HG03066 (cell line): ENCODE measurements at regions not wholly inside any gene's neighbourhood (a gene's known extent, or its start where the extent isn't known, plus 50 kb on each side); places are given as distances from the start of the nearest gene placed in this dataset.
"Not testable (repeated sequence)": the region's sequence is repeated elsewhere in the genome, so short reads cannot be mapped to it uniquely, and the experiment has no call there.

ENCODE experiments used
- ATAC-seq: cut with Tn5 transposase; IDR thresholded peaks from one replicate; pipeline ENCODE4 v1.9.1; 2021; ENCODE audit warnings: low read depth; ENCODE audit not compliant: unreplicated experiment

DNA sequence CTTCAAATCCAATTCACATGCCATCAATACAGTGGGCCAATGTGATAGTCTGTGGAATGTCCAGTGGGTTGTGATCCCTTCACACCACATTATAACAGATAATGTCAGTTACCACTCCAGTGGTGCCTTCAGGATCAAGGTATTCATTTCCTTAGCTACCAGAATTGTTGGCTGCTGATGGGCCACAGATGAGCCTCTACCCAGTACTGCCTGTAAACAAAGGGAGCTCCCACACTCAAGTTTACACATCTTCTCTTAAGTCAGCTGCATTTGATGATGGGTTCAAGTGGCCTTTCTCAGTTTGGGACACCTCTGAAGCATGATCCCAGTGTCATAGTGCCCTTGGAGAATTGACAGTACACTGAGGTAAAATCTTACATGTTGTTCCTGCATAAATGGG is 477.0 kb upstream of the CD180 start:
- no peak for ATAC-seq

DNA sequence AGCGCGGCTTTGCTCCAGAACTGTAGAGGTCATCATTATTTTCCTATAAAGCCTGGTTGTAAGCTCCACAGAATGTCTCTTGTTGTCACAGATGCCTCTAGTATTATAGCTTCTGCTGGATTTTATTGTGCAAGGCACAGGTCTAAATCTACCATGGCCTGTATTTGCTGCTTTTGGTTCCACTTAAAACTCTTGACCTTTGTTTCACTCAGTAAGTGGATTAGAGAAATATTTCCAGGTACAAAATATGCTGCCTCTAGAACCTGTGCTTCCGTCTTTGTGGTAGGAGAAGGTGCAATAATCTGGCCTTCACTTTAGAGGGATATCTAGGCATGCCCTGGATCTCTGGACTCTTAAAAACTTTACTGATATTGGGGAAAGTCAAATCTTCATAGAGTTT is 476.6 kb upstream of the CD180 start:
- no peak for ATAC-seq

DNA sequence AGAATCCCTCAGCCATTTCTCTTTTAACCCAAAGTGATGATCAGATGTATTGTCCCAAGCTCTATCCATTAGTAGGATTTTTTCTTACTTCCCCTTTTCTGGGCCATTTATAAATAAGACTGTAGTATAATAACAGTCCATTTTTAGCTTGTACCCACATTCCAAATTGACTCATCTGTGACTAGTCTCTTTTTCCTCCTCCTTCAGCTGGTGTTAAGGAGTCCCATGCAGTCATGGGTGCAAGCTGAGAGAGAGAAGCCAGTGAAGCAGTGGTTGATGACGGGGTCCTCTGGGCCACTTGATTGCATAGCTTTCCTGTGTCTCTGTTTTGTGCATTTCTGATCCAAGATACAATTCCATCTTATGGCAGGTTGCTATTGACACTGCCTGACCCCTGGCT is 476.0 kb upstream of the CD180 start:
- no peak for ATAC-seq

DNA sequence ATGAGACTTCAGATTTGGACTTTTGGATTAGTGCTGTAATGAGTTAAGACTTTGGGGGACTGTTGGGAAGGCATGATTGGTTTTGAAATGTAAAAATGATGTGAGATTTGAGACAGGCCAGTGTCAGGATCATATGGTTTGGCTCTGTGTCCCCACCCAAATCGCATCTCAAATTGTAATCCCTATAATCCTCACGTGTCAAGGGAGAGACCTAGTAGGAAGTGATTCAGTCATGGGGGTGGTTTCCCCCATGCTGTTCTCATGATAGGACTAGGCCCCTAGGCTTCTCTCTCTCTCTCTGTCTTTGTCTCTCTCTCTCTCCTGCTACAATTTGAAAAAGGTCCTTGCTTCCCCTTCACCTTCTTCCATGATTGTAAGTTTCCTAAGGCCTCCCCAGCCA is 473.3 kb upstream of the CD180 start:
- ATAC-seq = no peak

DNA sequence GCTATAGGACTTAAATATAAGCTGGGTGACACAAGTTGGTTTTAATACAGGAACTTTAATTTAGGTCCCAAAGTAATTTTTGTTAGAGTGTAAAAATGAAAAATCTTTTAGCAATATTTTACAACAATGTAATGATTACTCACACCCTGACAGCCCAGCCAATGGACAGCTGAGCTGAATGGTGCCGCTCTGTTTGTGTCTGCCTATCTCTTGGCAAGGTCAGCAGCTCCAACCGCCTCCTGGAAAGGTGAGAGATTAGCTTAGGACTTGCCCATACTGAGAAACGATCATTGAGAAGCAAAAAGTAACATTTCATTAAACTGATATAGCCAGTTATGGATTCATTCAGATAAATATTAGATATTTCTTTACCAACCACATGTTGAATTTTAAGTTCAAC is 463.6 kb upstream of the CD180 start:
- no peak for ATAC-seq

DNA sequence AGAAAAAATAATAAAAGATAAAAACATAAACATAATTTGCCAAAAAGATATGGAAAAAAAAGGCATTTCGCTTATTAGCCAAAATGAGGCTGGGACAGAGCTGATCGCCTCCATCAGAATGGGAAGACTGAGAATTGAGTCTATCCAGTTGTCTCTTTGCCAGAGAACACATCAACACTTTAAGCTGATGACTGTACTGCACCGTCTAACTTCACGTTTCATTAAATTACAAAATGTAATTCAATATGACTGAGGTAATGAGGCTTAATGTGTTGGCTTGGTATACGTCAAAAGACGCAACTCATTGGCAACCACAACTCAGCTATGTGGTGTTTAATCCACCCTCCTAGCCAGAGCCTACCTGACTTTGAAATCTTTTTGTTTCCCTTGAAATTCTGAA is 462.7 kb upstream of the CD180 start:
- no peak for ATAC-seq

DNA sequence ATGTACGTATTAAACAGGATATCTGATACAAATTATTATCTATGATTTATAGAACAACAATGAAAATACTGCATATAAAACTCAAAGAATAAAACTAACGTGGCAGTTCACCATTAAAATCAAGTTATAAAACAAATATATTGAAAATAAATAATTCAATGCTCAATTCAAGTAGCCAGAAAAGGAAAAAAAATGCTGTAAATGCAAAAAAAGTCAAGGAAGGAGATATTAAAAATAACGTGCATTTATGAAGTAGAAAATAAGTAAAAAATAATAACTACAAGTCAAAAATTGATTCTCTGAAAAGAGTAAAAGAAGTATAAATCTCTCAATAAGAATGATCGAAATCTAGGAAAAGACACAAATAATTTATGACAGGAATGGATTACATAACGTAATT is 460.5 kb upstream of the CD180 start:
- no peak for ATAC-seq

DNA sequence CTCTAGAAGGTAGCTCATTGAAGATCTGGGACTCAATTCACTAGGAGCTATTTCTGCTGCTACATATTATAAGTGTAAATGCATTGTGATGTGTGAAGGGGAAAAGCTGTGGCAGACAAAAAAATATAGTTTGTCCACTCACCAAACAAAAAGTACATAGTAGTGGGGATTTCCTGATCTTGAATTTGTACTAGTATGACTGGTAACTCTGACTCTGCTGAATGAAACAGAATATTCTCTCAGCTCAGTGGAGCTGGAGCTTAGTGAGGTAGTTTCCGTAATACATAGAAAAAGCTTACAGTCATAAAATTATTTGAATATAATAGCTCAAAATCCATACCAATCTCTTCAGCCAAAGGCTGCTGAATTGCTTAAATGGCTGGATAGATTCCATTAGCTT is 455.6 kb upstream of the CD180 start:
- ATAC-seq = no peak

DNA sequence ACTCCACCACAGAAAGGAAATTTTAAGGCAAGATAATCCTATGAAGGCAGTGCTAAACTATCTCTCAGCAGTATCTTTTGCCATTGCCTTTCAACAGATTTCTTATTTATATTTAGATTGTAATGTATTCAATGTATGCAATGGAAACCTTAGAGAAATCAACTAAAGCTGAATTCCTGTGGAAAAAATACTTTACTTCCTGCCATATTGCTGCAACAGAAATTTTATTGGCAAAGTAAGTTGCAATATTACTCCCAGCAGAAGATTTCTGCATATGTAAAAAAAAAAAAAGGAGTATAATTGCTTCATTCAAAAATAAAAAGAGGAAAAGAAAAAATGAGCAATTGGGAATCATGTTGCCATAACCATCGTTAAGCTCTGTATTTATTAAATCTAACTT is 454.6 kb upstream of the CD180 start:
- ATAC-seq = no peak

DNA sequence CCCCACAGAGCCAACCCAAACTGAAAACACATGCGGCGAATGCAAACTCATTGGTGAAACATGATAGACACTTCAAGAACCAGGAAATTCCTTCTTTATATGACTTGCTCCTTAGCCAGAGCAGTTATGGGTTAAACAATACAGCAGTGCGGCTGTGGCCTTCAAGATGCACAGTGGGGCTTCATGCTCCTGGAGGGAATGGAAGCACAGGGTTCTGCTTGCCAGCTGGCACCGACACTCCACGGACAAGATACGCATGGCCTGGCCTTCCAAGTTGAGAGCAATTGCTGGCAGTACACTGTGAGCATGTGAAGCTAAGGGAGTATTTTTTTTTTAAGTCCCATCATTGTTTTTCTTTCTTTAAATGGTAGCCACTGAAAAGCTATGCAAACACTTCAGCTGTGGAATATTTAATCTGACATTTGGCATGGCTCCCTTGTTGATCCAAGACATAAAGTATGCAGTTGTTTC is 451.6 kb upstream of the CD180 start:
- ATAC-seq = no peak

DNA sequence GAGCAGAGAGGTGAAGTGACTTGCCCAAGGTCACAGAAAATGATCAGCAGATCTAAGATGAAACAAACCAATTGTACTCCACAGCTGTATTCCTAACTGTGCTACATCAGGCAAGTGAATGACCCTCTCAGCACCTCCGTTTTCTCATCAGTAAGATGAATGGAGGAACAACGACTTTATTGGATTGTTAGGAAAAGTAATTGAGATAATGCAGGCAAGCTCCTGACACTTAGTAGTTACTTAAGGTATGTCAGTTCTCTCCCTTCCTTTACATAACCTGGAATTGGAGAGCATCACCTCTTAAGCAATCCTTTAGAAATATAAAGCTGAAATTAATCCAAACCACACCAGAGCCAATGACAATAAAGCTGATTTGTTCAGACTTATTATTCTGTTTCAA is 451.2 kb upstream of the CD180 start:
- no peak for ATAC-seq

DNA sequence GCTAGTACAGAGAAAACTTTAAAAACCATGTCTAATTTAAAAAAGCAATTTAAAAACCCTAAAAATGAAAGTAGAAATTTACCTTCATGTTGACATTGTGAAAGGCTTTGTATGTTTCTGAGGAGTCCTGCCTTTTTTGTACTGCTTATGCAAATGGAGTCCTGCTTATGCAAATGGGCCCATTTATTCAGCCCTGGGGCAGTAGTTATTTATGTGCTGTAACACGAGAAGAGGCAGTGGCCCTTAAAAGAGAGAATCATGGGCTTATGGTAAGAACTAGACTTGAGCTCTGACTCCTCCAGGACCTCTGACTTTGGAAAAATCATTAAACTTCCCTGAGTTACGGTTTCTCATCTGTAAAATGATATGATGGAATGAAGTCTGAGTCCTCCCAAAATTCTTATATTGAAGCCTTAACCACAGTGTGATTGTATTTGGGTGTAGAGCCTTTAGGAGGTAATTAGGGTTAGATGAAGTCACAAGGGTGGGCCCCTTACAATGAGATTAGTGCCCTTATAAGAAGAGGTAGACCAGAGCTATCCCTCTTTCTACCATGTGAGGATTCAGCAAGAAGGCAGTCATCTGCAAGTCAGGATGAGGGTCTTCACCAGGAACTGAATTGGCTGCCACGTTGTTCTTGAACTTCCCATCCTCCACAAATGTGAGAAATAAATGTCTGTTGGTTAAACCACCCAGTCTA is 447.8 kb upstream of the CD180 start:
- ATAC-seq = no peak

DNA sequence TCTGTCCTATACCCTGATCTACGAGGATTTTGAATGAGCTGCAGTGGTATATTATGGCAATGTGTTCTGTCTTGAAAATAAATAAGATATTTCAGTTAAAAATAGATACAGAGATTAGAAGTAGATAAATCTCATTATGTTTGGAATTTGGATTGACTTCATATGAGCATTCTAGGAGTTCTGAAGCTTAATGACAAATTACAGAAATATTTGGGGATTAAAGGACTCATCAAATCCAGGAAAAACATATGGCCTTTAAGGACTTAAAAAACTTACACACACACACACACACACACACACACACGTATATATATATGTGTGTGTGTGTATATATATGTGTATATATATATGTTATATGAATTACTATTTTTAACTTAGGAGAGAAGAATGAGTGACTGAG is 446.9 kb upstream of the CD180 start:
- no peak for ATAC-seq

DNA sequence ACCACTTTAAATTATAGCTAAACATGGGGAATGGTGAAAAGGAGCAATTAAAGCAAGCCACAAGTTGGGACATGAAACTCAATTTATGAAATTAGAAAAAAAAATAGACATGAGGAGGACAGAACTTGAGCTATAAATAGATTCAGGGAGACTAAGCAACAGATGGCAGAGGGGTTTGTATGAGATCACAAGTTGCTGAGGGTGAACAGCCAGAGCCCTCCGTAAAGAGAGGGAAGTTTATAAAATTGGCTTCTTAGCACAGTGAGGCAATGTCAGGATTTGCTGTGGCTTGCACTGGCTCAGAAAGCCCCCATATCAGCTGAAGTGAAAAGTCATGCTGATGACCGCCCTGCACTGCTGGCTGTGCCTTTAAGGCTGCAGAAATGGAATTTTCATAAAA is 443.4 kb upstream of the CD180 start:
- no peak for ATAC-seq

DNA sequence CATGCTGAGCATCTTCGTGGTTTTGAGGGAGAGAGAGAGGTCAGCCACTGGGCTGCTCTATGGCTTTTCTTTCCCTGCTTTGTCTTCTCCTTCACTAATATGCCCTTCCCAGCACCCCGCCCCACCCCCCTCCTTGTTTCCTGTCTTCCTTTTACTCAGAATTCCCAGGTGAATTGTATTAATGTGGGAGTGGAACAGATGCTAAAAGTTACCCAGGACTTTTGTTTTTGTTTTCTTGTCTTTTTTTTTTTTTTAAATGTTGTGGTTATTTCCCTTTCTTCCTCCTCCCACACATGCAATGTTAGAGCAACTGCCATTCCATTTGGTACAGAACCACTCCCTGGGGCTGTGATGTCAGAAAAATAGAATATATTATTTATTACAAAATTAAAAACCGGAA is 442.7 kb upstream of the CD180 start:
- ATAC-seq = no peak

DNA sequence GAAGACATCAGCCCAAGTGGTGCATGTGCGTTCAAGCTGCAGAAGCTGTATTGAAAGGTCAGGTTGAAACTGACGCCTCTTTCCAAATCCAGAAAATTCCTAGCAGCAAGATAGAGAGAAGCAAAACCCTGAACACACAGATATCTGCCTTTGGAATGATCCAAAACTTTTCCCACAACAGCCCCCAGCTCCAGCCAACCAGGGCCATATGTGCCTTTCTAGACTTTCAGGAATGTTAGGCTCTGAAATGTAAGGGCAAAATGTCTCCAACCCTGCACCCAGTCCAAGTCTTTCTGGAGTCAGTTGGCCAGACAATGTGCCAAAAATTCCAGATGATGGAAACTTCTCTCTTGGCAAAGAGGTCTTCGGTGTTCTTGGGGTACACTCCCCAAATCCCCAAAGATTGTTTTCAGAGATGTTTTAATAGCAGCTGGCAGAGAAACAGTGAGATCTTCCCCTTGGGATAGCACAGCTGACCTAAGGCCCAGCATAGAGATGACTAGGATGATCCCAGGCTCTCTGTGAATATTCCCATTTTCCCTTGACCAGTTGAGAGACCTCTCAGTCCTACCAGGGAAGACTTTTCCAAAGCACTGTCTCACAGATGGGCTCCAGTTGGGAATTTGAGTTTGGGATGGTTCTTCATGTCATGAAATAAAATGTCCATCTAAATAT is 440.4 kb upstream of the CD180 start:
- no peak for ATAC-seq

DNA sequence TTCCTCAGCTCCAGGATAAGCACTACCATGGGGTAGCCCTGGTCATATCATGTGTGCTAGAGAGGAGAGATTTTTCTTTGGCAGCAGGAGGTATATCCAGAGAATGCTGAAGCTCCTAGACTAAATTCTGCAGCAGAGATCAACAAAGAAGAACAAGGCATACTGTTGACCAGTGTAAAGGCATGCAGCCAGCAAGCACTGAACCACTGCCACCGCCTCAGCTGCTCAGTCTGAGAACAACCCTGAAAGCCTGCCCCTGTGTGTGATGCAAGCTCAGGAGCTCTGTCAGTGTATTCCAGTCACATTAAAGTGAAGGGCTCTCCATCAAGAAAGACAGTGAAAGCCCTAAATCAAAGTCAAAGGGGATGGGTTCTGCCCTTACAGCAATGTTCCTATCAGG is 439.5 kb upstream of the CD180 start:
- ATAC-seq = no peak

DNA sequence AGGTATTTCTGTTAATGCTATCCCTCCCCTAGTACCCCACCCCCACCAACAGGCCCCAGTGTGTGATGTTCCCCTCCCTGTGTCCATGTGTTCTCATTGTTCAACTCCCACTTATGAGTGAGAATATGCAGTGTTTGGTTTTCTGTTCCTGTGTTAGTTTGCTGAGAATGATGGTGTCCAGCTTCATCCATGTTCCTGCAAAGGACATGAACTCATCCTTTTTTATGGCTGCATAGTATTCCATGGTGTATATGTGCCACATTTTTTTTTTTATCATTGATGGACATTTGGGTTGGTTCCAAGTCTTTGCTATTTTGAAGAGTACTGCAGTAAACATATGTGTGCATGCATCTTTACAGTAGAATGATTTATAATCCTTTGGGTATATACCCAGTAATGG is 430.5 kb upstream of the CD180 start:
- not testable (repeated sequence) for ATAC-seq

DNA sequence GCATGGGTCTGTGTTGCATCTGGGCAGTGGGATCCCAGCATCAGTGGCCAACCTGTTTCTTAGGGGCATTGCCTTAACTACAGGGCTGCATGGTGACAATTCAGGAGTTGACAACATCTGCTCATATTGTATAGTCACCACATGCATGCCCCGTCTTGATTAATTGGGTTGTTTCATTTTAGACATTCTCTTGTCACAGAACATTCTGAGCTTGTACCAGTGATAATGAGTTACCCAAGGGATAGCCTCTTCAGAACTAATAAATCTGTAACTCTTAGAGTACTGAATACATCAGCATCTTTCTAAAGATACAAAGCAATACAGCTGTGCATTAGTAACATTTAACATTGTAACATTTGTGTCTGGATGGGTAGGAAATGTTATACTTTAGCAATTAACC is 426.5 kb upstream of the CD180 start:
- no peak for ATAC-seq

DNA sequence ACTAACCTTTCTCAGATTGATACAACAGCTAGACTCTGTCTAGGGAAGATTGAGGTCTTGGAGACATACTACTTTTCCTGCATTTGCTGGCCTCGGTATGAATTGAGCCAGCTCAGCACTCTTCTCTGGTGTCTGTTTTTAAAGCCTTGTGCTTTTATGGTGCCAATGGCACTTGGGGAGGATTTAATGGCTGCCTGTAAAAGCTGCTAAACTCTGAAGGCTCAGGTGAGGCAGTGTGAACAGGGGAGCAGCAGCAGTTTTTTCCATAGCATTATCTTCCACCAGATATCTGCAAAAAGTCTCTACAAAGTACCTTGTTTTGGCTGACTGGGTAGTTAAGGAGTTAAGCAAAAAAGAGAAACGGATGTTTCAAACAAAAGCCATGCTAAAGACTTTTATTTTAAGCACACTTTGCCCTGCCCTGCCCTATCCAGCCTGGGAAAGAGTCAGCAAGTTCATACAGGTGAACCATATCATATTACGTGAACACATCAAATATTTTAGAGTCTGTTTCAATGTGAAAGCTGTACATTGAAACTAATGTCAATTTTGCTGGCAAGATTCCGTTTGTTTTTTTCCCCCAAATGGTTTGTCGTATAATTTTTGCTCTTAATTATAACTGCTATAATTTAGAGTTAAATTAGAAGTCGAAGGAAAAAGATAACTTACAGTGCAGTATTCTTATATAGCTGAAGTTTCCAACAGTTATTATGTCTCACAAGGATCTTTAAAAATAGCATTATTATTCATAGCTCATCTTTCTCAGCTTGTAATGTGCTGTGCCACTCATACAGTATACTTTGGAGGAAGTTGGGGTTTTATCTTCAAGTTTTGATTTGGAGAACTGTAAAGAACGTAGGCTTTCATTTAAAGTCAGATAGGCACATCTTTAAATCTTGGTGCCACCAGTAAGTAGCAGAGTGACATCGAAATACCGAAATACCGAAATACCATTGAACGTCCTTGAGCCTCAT is 424.1 kb upstream of the CD180 start:
- ATAC-seq = no peak

DNA sequence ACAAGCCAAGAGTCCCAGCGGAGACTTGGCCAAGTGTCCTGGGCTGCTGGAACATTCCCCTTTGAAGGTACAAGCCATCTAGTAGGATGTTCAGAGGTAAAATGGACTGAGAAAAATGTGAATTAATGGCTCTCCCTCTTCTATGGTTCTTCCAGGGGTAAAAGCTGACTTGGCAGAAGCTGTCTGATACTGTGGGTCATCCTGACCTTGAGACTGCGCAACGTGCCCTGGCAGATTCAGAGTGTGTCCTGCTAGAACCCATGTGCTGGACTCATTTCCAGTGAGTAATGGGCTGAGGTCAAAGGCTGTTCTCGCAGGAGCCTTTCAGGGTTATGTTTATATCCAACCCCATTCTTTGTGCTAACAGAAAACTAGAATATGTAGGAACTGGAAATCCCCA is 423.0 kb upstream of the CD180 start:
- no peak for ATAC-seq
